A549 (cell line): ENCODE measurements at regions not wholly inside any gene's neighbourhood (a gene's known extent, or its start where the extent isn't known, plus 50 kb on each side); places are given as distances from the start of the nearest gene placed in this dataset.

Source experiments
- CHD4 ChIP-seq: fragments of 200-600 bp; sonication (generic); IDR thresholded peaks from 2 replicates; pipeline ENCODE4 v1.6.1; 2016; ENCODE audit warnings: antibody characterized with exemption, mild to moderate bottlenecking, borderline replicate concordance
- CTCF ChIP-seq: fragments of >200 bp; sonication (Bioruptor Twin); formaldehyde crosslinking; IDR thresholded peaks from 3 replicates; pipeline ENCODE4 v1.5.1; 2016
- EHMT2 ChIP-seq: fragments of 200-600 bp; sonication (generic); IDR thresholded peaks from 2 replicates; pipeline ENCODE4 v1.6.1; 2016; ENCODE audit warnings: antibody characterized with exemption, low read depth, mild to moderate bottlenecking, moderate library complexity
- EP300 ChIP-seq, 2 experiments: fragments of >200 bp; sonication (Bioruptor Twin); formaldehyde crosslinking; IDR thresholded peaks; 2 replicates in 1 of 2; 3 replicates in 1 of 2; pipeline ENCODE4 v1.6.1; 2016 to 2017
- GATA3 ChIP-seq: IDR thresholded peaks from 2 replicates; pipeline ENCODE4 v1.6.1; 2012; ENCODE audit warnings: borderline replicate concordance
- HEYL ChIP-seq: fragments of 250-450 bp; sonication (Bioruptor Pico); IDR thresholded peaks from 2 replicates; pipeline ENCODE4 v1.8.0; 2021; ENCODE audit warnings: mild to moderate bottlenecking, moderate library complexity
- JUN ChIP-seq, 2 experiments: fragments of >200 bp; sonication (Bioruptor Twin); formaldehyde crosslinking; IDR thresholded peaks; 2 replicates in 1 of 2; 3 replicates in 1 of 2; pipeline ENCODE4 v1.6.1; 2016 to 2017
- PHF8 ChIP-seq: fragments of 200-600 bp; sonication (generic); IDR thresholded peaks from 2 replicates; pipeline ENCODE4 v1.6.1; 2016; ENCODE audit warnings: low read depth, mild to moderate bottlenecking, antibody characterized with exemption, moderate library complexity, borderline replicate concordance
- POLR2A ChIP-seq: IDR thresholded peaks from 2 replicates; pipeline ENCODE4 v1.6.1; 2012; ENCODE audit warnings: mild to moderate bottlenecking, low read length
- RAD21 ChIP-seq, 2 experiments: fragments of >200 bp in 1 of 2; sonication (Bioruptor Twin) in 1 of 2; formaldehyde crosslinking in 1 of 2; IDR thresholded peaks in 1 of 2; conservative IDR thresholded peaks in 1 of 2; 2 replicates in 1 of 2; 3 replicates in 1 of 2; pipeline ENCODE4 v1.6.1; 2012 to 2018; ENCODE audit warnings: inconsistent platforms in 1 of 2
- RFX5 ChIP-seq: fragments of 450-650 bp; IDR thresholded peaks from 2 replicates; pipeline ENCODE4 v1.7.1; 2014; ENCODE audit warnings: antibody characterized with exemption, mild to moderate bottlenecking, moderate library complexity
- SMC3 ChIP-seq: fragments of >200 bp; sonication (Bioruptor Twin); formaldehyde crosslinking; IDR thresholded peaks from 3 replicates; pipeline ENCODE4 v1.6.1; 2018; ENCODE audit warnings: inconsistent platforms
- TP53 ChIP-seq: fragments of 250-450 bp; sonication (Bioruptor Pico); IDR thresholded peaks from 2 replicates; pipeline ENCODE4 v1.5.0; 2021; ENCODE audit warnings: mild to moderate bottlenecking, moderate library complexity

- no peak for TF ChIP-seq CTCF
- no peak for TF ChIP-seq EHMT2
- no peak for TF ChIP-seq RFX5
- no peak for TF ChIP-seq GATA3
- TF ChIP-seq PHF8 = no peak
- no peak for TF ChIP-seq JUN (IDR thresholded peaks at IDR 0.05)
- TF ChIP-seq SMC3 = no peak
- no peak for TF ChIP-seq RAD21 (conservative IDR thresholded peaks at IDR 0.05 in 1 of 2, IDR thresholded peaks at IDR 0.05 in 1 of 2)
- TF ChIP-seq POLR2A = no peak
- no peak for TF ChIP-seq TP53 (CRISPR knock-in tag)
- no peak for TF ChIP-seq HEYL
- no peak for TF ChIP-seq EP300 (IDR thresholded peaks at IDR 0.05)
- no peak for TF ChIP-seq CHD4
Observed at GRCh38 chr6:2351807-2352431, 106.5 kb upstream of the GMDS start.
